Naive thymus-derived CD8-positive, alpha-beta T cell (primary cell): ENCODE measurements at regions not wholly inside any gene's neighbourhood (a gene's known extent, or its start where the extent isn't known, plus 50 kb on each side); places are given as distances from the start of the nearest gene placed in this dataset.

Experiments
- ATAC-seq, 2 donors: fragments of 150-1000 bp; cut with Tn5 transposase in 1 of 2; sonication (Bioruptor Pico), chemical (Tn5 transposase) in 1 of 2; 1 replicate in 1 of 2; 2 replicates in 1 of 2; pipeline ENCODE4 v1.10.0; 2021; ENCODE audit warnings: mild to moderate bottlenecking in 2 of 2, moderate library complexity in 2 of 2
- POLR2A ChIA-PET: fragments of 350-600 bp; sonication (Branson Sonifier 250); formaldehyde crosslinking; loops from one replicate; lab custom pipeline; 2021; ENCODE audit warnings: antibody characterized with exemption; lab: Charles Lee
- DNase-seq, 10 donors: peaks; one replicate each; pipeline versions ENCODE4 v3.0.0 to v3.0.0-alpha.2; 2020 to 2022
- H3K27ac Mint-ChIP-seq, 10 donors: one replicate each; pipeline ENCODE4 v1.8.0; 2020 to 2022; ENCODE audit warnings: mild to moderate bottlenecking in 10 of 10, mixed read lengths in 10 of 10, moderate library complexity in 4 of 10, inconsistent platforms in 1 of 10
- H3K27me3 Mint-ChIP-seq, 5 donors: one replicate each; pipeline ENCODE4 v1.8.0; 2021 to 2022; ENCODE audit warnings: mixed read lengths in 5 of 5
- H3K36me3 Mint-ChIP-seq, 3 donors: one replicate each; pipeline ENCODE4 v1.8.0; 2020 to 2022; ENCODE audit warnings: mixed read lengths in 3 of 3, mild to moderate bottlenecking in 2 of 3, inconsistent platforms in 1 of 3
- H3K4me1 Mint-ChIP-seq, 4 donors: one replicate each; pipeline ENCODE4 v1.8.0; 2021 to 2022; ENCODE audit warnings: mixed read lengths in 4 of 4
- H3K4me3 Mint-ChIP-seq, 10 donors: one replicate each; pipeline ENCODE4 v1.8.0; 2020 to 2022; ENCODE audit warnings: mild to moderate bottlenecking in 10 of 10, mixed read lengths in 10 of 10, moderate library complexity in 6 of 10, inconsistent platforms in 1 of 10
- H3K9me3 Mint-ChIP-seq, 9 donors: one replicate each; pipeline ENCODE4 v1.8.0; 2020 to 2022; ENCODE audit warnings: mixed read lengths in 9 of 9, mild to moderate bottlenecking in 3 of 9, inconsistent platforms in 1 of 9, moderate library complexity in 1 of 9

DNA sequence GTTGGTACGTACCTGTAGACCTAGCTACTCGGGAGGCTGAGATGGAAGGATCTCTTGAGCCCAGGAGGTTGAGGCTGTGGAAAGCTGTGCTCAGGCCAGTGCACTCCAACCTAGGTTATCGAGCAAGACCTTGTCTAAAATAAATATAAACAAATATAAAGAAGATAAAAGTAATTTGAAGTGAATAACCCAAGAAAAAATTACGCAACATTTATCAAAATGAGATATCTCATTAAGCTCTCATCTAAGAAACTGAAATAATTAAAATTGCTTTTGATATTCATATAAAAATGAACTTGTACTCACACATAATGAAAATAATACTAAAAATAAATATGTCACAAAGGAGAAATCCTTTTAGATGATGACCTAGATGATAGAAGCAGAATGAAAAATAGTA lies 647.1 kb upstream of the NCAM2 start:
- Mint-ChIP-seq H3K9me3 (peaks cover 0 to 24% (median 7%) of the 10 kb centered on the region in 9 donors), H3K27ac (no peak overlapping the region), H3K27me3 (no peaks in the 10 kb centered on the region), H3K4me3 (no peak overlapping the region), H3K36me3 (no peaks in the 10 kb centered on the region), H3K4me1 (no peaks in the 10 kb centered on the region)
- POLR2A ChIA-PET: no interaction called here
- DNase-seq (no peak), ATAC-seq (no peak)

DNA sequence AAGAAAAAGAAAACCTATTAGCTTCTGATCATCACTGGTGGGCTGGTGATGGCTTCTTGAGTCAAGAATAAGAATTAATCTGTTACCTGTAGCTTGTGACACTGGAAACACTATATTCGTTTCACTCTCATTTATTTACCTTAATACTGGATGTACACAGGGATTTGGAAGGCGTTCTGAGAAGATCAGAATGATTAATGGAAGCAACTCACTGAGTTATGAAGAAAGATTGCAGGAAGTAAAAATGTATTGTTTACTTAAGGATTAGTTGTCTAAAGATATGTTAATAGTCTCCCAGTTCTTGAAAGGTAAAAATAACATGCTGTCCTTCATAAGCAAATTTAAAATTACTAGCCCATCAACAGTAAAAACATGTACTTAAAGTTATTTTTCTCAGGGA lies 644.9 kb upstream of the NCAM2 start:
- no peaks in the 10 kb centered on the region for H3K4me1 Mint-ChIP-seq
- DNase-seq (no peak), ATAC-seq (no peak)
- no peak overlapping the region for H3K27ac Mint-ChIP-seq
- no peaks in the 10 kb centered on the region for H3K36me3 Mint-ChIP-seq
- peaks cover 0 to 21% (median 6%) of the 10 kb centered on the region in 9 donors for H3K9me3 Mint-ChIP-seq
- no peak overlapping the region for H3K4me3 Mint-ChIP-seq
- H3K27me3 Mint-ChIP-seq: no peaks in the 10 kb centered on the region
- POLR2A ChIA-PET: no interaction called here

DNA sequence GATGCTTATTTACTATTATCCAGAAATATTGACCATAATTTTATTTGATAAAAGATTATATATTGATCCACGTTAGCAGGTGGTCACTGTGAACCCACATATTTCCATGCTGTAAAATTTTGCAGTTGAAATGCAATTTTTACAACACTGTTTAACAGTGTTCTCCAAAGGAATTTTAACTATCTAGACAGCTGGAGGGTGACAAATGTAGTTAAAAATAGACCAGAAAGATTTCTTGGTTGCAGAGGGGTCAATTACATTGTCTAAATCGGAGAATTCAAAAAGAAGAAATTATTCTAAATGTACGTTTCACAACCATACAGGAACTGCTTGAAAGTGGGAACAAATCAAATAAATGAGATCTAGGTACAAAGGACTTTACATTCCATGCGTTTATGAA lies 625.2 kb upstream of the NCAM2 start:
- H3K27ac Mint-ChIP-seq: no peak overlapping the region
- H3K36me3 Mint-ChIP-seq: no peaks in the 10 kb centered on the region
- H3K4me1 Mint-ChIP-seq: no peaks in the 10 kb centered on the region
- DNase-seq (no peak), ATAC-seq (no peak)
- H3K9me3 Mint-ChIP-seq: peaks cover 0 to 21% (median 4%) of the 10 kb centered on the region in 9 donors
- no peaks in the 10 kb centered on the region for H3K27me3 Mint-ChIP-seq
- POLR2A ChIA-PET: no interaction called here
- H3K4me3 Mint-ChIP-seq: no peak overlapping the region

DNA sequence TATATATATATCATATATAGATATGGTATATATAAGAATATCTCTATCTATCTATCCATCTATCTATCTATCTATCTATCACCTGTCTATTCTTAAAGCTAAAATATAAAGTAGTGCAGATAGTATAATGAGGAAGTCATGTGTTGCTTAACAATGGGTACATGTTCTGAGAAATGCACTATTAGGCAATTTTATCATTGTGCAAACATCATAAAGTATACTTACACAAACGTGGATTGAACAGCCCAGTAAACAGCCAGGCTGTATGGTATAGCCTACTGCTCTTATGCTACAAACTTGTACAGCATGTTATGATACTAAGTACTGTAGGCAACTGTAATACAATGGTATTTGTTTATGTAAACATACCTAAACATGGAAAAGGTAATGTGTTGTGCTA lies 621.0 kb upstream of the NCAM2 start:
- H3K27ac Mint-ChIP-seq: no peak overlapping the region
- H3K4me1 Mint-ChIP-seq: no peaks in the 10 kb centered on the region
- peaks cover 0 to 14% (median 2%) of the 10 kb centered on the region in 9 donors for H3K9me3 Mint-ChIP-seq
- H3K4me3 Mint-ChIP-seq: no peak overlapping the region
- DNase-seq (no peak), ATAC-seq (no peak)
- no peaks in the 10 kb centered on the region for H3K36me3 Mint-ChIP-seq
- H3K27me3 Mint-ChIP-seq: no peaks in the 10 kb centered on the region
- POLR2A ChIA-PET: no interaction called here

DNA sequence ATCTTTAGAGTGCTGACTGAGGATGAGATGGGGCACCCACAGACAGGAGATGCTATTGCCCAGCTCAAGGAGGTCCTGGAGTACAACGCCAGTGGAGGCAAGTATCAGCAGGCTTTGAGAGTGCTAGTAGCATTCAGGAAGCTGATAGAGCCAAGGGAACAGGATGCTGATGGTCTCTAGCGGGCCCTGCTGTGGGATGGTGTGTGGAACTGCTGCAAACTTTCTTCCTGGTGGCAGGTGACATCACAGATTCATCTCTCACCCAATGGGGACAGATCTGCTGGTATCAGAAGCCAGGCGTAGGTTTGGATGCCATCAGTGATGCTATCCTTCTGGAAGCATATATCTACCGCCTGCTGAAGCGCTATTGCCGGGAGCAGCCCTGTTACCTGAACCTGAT lies 609.8 kb upstream of the NCAM2 start:
- ATAC-seq: no peak
- Mint-ChIP-seq H3K4me1 (no peaks in the 10 kb centered on the region), H3K27me3 (no peaks in the 10 kb centered on the region), H3K27ac (no peak overlapping the region), H3K4me3 (no peak overlapping the region), H3K36me3 (no peaks in the 10 kb centered on the region), H3K9me3 (peaks cover 2 to 44% (median 18%) of the 10 kb centered on the region in 9 donors)
- POLR2A ChIA-PET: no interaction called here
- no peak for DNase-seq

DNA sequence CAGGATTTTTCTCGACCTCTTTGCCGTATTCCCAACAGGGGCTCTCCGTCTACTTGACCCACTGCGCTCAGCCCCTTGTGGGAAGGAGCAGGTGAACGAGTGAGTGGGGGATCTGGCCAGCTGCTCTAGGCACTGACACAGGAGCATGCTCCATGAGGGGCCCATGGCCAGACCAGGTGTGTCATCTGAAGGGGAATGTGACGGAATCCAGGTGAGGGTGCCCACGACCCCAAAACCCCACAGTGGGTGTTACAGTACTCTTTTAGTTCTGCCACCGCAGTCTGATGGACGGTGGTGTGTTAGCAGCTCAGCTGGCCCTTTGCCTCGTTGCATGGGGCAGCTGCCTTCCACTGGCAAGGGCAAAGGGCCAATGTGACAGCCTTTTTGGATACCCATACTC lies 601.4 kb upstream of the NCAM2 start:
- DNase-seq (no peak), ATAC-seq (no peak)
- Mint-ChIP-seq H3K36me3 (no peaks in the 10 kb centered on the region), H3K27ac (no peak overlapping the region), H3K4me3 (no peak overlapping the region), H3K9me3 (peaks cover 0 to 25% (median 6%) of the 10 kb centered on the region in 9 donors), H3K27me3 (no peaks in the 10 kb centered on the region), H3K4me1 (no peaks in the 10 kb centered on the region)
- POLR2A ChIA-PET: no interaction called here

DNA sequence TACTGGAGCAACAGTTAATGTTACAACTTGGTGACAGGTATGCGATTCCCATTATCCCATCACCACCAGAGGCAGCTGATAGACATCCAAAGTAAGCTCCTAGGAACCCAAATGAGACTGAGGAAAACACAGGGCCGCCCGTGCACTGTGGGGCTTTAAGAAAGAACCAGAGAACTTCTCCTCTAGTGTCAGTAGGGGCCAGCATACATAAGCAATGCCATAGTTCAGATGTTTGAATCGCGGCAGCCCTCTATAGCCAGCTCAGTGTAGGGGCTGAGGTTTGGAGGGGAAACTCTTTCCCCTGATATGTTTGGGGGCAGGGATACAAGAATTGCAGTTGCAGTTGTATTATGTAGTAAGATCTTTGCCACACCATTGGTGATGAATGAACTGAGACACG lies 593.3 kb upstream of the NCAM2 start:
- POLR2A ChIA-PET: no interaction called here
- no peaks in the 10 kb centered on the region for H3K27me3 Mint-ChIP-seq

DNA sequence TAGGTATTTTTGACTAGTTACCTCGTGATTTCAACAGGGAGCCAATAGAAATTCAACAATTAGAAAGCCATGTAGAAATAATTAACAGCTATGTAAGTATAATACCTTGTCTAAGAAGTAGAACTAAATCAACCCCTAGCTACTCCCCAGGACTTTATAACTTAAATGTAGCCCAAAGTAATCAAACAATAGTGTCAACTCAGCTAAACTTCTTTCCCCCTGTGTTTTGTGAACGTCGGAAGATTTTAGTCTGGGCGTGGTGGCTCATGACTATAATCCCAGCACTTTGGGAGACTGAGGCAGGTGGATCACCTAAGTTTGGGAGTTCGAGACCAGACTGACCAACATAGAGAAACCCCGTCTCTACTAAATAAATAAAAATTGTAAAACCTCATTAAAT lies 579.9 kb upstream of the NCAM2 start:
- H3K4me3 Mint-ChIP-seq: no peak overlapping the region
- no peak for DNase-seq
- H3K27ac Mint-ChIP-seq: no peak overlapping the region
- no peaks in the 10 kb centered on the region for H3K36me3 Mint-ChIP-seq
- no peak for ATAC-seq
- POLR2A ChIA-PET: no interaction called here
- H3K9me3 Mint-ChIP-seq: peaks cover 2 to 45% (median 18%) of the 10 kb centered on the region in 9 donors
- H3K27me3 Mint-ChIP-seq: no peaks in the 10 kb centered on the region
- no peaks in the 10 kb centered on the region for H3K4me1 Mint-ChIP-seq

More for the DNA sequence above, 593.3 kb upstream of the NCAM2 start:
- Mint-ChIP-seq H3K27ac (no peak overlapping the region), H3K4me3 (no peak overlapping the region), H3K4me1 (no peaks in the 10 kb centered on the region), H3K9me3 (peaks cover 1 to 42% (median 7%) of the 10 kb centered on the region in 9 donors), H3K36me3 (no peaks in the 10 kb centered on the region)
- ATAC-seq: no peak
- DNase-seq: no peak

DNA sequence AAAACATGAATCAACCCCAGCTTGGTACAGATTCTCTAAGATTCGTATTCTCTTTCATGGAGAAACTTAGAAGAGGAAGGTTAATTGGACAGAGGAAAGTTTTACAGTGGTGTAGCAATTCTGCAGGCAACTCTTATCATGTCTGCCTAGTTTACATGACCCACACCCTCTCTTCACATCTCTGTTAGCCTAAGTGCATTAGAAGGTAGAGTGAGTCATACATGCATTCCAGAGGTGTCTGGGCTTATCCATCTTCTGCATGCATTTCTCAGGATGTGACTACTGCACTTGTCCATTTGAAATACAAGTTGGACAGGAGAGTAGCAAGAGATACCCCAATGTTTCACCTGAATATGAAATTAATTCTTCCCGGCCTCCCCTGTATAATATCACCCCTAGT lies 578.4 kb upstream of the NCAM2 start:
- no peak for DNase-seq
- Mint-ChIP-seq H3K4me1 (no peaks in the 10 kb centered on the region), H3K9me3 (peaks cover 3 to 36% (median 17%) of the 10 kb centered on the region in 9 donors), H3K27me3 (no peaks in the 10 kb centered on the region), H3K4me3 (no peak overlapping the region), H3K36me3 (no peaks in the 10 kb centered on the region), H3K27ac (no peak overlapping the region)
- no peak for ATAC-seq
- POLR2A ChIA-PET: no interaction called here

DNA sequence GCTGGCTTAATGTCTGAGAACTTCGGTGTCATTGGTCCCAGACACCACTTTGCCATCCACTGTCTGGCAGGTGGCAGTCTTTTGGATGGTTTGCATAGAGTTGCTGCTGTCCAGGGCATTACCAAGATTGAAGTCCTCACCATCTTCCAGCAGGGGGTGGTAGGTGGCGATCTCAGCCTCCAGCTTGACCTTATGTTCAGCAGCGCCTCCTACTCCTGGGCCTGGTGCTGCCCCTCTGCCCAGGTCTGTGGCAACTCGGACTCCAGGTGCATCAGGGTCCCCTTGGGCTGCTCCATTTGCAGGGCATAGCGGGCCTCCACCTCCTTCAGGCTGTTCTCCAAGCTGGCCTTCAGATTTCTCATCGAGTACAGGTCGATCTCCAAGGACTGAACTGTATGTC lies 573.3 kb upstream of the NCAM2 start:
- no peaks in the 10 kb centered on the region for H3K27me3 Mint-ChIP-seq
- ATAC-seq: no peak
- POLR2A ChIA-PET: no interaction called here

DNA sequence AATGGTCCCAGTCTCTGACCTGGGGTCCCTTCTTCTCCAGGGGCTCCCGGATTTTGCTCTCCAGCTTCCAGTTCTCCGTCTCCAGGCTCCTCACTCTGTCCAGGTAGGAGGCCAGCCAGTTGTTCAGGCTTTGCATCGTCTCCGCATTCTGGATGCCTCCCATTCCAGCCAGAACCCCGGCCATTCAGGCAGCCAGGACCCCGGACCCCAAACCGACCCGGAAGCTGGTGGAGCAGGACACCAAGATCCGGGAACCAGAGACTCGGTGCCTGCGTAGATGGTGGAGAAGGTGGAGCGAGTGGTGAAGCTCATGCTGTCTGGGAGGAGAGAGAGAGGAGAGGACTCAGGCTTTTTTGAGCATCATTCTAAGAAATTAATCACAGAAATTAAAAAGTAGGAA lies 572.4 kb upstream of the NCAM2 start:
- no peak for ATAC-seq
- Mint-ChIP-seq H3K4me3 (no peak overlapping the region), H3K27ac (no peak overlapping the region), H3K4me1 (no peaks in the 10 kb centered on the region), H3K9me3 (peaks cover 0 to 36% (median 7%) of the 10 kb centered on the region in 9 donors), H3K36me3 (no peaks in the 10 kb centered on the region), H3K27me3 (no peaks in the 10 kb centered on the region)
- POLR2A ChIA-PET: no interaction called here
- no peak for DNase-seq

More for the DNA sequence above, 573.3 kb upstream of the NCAM2 start:
- Mint-ChIP-seq H3K27ac (no peak overlapping the region), H3K36me3 (no peaks in the 10 kb centered on the region), H3K9me3 (peaks cover 0 to 42% (median 7%) of the 10 kb centered on the region in 9 donors), H3K4me3 (no peak overlapping the region), H3K4me1 (no peaks in the 10 kb centered on the region)
- DNase-seq: no peak

DNA sequence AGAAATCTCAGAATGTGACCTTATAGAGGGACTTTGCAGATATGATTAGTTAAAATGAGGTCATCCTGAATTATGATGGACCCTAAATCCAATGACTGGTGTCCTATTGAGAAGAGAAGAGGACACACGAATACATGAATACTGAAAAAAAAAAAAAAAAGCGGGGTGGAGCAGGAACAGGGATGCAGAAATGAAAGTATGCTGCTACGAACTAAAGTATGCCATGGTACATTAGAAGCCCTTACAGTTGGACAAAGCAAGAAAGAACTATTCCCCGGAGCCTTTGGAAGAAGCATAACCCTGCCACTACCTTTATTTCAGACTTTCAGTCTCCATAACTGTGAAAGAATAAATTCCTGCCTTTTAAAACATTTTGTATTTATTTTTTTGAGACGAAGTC lies 557.9 kb upstream of the NCAM2 start:
- Mint-ChIP-seq H3K4me1 (no peaks in the 10 kb centered on the region), H3K36me3 (no peaks in the 10 kb centered on the region), H3K27me3 (no peaks in the 10 kb centered on the region), H3K27ac (no peak overlapping the region), H3K4me3 (no peak overlapping the region), H3K9me3 (peaks cover 0 to 34% (median 7%) of the 10 kb centered on the region in 9 donors)
- POLR2A ChIA-PET: no interaction called here
- DNase-seq: no peak
- no peak for ATAC-seq

DNA sequence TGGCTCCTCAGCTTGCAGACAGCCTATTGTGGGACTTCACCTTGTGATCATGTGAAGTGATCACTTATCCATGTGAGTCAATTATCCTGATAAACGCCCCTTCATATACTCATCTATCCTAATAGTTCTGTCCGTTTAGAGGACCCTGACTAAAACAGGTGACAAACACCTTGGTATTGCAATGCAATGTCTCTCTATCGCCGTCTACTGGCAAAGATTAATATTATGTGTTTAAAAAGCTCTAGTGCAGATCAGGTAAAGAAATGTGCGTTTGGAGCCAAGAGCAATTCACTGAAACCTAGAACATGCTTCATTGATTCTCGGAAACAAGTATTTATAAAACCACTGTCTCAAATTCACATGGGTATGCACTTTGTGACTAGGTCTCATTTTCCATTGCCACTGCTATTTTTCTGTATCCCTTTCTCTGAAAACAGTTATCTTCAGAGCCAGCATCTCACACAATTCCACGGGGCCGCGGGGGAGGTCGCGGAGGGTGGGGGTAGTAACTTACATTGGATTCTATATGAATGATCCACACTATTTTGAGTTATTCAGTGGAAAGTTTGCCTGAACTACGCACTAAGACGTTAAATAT lies 554.6 kb upstream of the NCAM2 start:
- H3K27me3 Mint-ChIP-seq: no peaks in the 10 kb centered on the region
- H3K4me1 Mint-ChIP-seq: no peaks in the 10 kb centered on the region
- no peak overlapping the region for H3K27ac Mint-ChIP-seq
- H3K4me3 Mint-ChIP-seq: no peak overlapping the region
- ATAC-seq (no peak), DNase-seq (no peak)
- H3K36me3 Mint-ChIP-seq: no peaks in the 10 kb centered on the region
- peaks cover 0 to 22% (median 6%) of the 10 kb centered on the region in 9 donors for H3K9me3 Mint-ChIP-seq
- POLR2A ChIA-PET: no interaction called here

DNA sequence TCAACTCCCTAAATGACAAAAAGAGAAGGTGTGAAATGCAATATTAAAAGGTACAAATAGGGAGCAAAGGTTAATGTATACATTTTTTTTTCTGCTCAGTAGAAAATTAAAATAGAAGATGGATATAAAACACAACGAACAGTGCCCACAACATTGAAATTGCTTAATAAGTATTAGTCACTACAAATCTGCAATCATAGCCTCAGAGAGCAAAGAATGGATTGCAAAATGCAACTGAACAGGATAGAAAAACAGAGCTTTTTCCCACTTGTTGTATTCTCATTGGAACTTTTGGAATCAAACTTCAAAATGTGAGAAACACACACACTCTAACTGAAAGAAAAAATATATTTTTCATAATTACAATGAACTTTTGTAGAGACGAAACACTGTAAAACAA lies 552.2 kb upstream of the NCAM2 start:
- no peak overlapping the region for H3K27ac Mint-ChIP-seq
- peaks cover 0 to 22% (median 6%) of the 10 kb centered on the region in 9 donors for H3K9me3 Mint-ChIP-seq
- POLR2A ChIA-PET: no interaction called here
- no peaks in the 10 kb centered on the region for H3K27me3 Mint-ChIP-seq
- no peak overlapping the region for H3K4me3 Mint-ChIP-seq
- no peaks in the 10 kb centered on the region for H3K4me1 Mint-ChIP-seq
- no peak for ATAC-seq
- DNase-seq: no peak
- H3K36me3 Mint-ChIP-seq: no peaks in the 10 kb centered on the region
